ENCODE measurements at regions not wholly inside any gene's neighbourhood (a gene's known extent, or its start where the extent isn't known, plus 50 kb on each side); places are given as distances from the start of the nearest gene placed in this dataset.

DNA sequence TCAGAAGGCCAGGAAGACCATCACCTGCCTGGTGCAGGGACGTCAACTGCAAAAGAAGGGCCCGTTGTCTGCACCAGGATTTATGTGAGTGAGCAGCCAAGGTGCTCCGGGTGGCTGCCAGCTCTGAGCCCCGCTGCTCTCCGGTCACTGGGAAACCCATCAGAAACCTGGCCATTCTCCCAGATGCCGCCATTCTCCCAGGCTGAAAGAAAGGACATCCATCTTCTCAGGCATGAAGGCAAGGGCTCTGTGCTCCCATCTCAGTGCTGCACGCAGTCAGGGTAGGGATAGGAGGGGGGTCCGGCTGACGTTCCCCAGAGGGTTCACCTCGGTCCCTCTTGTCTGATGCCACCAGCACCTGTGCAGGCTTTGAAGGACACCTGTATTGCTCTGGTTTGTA is 158.4 kb downstream of the ERCC6L2 start:
- TF ChIP-seq, protein P1, sequence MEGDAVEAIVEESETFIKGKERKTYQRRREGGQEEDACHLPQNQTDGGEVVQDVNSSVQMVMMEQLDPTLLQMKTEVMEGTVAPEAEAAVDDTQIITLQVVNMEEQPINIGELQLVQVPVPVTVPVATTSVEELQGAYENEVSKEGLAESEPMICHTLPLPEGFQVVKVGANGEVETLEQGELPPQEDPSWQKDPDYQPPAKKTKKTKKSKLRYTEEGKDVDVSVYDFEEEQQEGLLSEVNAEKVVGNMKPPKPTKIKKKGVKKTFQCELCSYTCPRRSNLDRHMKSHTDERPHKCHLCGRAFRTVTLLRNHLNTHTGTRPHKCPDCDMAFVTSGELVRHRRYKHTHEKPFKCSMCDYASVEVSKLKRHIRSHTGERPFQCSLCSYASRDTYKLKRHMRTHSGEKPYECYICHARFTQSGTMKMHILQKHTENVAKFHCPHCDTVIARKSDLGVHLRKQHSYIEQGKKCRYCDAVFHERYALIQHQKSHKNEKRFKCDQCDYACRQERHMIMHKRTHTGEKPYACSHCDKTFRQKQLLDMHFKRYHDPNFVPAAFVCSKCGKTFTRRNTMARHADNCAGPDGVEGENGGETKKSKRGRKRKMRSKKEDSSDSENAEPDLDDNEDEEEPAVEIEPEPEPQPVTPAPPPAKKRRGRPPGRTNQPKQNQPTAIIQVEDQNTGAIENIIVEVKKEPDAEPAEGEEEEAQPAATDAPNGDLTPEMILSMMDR (IDR thresholded peaks at IDR 0.05; ENCODE audit: low read length): no peak
- TF ChIP-seq EZH2 (IDR thresholded peaks at IDR 0.05; ENCODE audit: borderline replicate concordance, low read length): no peak
